Ecto neural progenitor cell (in vitro differentiated cells): ENCODE measurements at regions not wholly inside any gene's neighbourhood (a gene's known extent, or its start where the extent isn't known, plus 50 kb on each side); places are given as distances from the start of the nearest gene placed in this dataset.

Experiments used
- DNase-seq: peaks from one replicate; pipeline ENCODE4 v3.0.0-alpha.2; 2018; ENCODE audit warnings: low spot score

DNA sequence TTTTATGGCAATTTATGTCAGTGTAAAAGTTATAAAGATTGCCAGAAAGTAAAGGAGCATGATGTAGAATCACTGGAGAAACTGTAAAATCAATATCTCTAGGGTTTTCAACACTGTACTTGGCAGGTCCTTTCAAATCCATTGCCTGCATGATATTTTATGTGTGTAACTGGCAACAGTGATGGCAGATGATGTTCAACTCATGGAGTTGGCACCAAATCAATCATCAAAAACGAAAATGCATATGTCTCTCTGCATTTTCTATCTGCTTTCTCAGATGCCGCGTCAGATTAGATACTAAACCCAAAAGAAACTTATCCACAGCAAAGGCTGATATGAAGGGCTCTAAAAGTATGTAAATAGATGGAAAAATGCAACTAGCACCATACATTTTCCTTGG, 1395.5 kb upstream of the PIK3C3 start:
- DNase-seq = no peak

DNA sequence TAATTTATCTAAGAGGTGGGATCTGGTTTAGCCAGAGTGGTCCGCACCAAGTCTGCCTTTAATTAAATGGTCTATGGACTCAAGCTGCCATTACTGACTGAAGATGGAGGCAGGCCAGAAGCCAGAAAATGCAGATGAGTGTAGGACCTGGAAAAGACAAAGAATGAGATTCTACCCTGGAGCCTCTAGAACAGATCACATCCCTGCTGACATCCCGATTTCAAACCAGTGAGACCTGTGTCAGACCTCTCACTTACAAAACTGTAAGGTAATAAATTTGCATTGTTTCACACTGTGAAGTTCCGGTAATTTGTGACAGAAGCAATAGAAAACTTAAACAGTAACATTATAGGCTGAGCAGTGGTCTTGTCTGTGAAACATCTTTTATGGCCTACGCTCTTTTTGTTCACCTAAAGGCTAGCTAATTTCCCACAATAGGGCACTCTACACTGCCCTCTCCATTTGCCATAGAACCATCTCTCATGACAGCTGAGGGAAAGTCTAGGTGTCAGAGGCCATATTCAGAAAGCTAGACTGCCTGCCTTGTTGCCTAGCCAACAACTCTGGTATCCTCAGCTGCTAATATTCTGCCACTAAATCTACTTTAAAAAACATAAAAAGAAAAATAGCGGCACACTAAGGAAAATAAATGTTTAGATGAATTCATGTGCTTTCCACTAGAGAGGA, 1396.2 kb upstream of the PIK3C3 start:
- DNase-seq = no peak

DNA sequence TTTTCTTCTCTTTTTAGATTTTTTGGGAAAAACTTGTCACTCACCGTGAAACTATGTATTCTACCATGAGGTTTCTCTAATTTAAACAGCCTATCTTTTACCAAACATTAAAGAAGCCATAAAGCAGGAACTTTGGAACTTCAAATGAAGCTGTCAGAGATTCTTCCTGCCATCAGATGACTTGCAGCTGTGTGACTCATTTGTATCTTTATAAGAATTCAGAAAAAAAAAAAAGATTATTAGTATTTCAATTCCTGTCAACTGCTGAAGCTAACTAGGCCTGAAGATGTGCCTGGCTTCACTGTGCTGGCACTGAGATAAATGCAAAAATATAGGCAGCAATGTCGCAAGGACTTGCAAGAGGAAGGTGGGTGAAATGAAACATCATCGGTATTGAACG, 1399.1 kb upstream of the PIK3C3 start:
- no peak for DNase-seq

DNA sequence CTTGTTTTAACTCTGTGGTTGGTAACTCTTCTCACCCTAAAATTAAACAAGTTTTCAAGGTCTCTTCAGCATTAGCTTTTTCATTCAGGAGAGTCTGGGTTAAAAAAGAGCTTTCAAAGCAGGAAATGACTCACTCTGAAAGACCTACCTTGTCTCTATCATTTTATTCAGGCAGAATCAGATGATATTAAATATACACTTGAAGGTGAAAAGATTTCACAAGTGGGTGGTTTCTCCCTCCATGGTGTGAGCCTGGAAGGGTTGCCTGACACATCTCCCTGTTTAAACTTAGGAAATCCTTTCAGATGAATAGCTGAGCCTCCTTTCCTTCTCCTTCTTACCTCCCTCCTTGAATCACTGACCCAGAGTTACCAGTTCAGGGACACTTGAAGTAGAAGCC, 1402.0 kb upstream of the PIK3C3 start:
- DNase-seq = no peak

DNA sequence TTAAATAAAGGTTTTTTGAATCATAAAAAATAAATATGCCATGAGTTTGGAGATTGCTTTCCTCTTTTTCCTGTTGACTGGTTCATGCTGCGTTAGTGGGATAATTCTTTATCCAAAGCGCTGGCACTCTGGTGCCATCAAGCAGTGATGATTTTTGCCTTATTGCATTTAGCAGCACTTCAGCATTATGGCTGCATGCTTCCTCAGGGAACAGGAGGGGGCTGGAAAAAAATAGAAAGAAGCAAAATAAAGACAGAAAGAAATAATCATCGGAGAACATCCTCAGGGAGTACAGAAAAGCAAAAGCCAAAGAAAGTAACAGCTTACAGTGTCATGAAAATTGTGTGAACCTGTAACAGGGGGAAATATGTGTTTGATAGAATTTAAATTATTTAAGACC, 1408.2 kb upstream of the PIK3C3 start:
- DNase-seq = no peak

DNA sequence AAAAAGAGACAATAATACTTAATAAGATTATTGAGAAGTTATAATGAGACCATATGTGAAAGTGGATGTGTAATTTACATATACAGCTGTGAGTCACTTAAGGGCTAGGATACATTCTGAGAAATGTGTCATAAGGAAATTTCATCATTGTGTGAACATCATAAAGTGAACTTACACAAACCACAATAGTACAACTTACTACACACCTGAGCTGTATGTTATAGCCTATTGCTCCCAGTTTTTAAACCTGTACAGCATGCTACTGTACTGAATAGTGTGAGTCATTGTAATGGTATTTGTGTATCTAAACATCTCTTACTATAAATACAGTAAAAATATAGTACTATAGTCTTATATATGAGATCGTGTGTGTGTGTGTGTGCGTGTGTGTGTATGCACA, 1420.3 kb upstream of the PIK3C3 start:
- DNase-seq = no peak

DNA sequence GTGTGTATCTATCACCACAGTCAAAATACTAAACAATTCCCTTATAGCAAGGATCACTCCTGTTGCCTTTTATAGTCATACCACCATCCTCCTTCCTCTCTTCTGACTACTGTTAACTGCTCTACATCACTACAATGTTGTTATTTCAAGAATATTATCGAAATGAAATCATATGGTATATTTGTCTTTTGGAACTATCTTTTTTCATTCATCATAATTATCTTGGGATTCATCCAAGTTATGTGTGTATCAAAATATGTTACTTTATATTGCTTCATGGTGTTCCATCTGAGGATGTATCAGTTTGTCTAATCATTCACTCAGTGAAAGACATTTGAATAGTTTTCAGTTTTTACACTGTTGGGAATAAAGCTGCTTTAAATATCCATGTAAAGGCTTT, 1423.0 kb upstream of the PIK3C3 start:
- DNase-seq = no peak

DNA sequence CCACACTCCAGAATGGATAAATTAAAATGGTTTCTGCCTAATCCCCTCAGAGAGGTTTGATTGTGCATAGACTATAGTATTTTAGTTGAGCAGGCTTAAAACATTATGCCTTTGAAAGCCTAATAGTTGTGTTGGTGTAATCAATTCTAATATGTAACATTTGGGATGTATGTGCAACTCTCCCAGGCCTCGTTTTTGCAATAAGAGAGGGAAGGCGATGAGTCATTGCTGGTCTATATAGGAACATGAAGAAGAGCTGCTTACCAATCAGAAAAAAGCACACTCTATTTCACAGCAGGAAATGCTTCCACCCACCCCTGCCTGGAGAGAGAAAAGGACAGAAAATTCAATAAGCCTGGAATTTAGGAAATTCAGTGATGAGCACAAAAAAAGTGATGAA, 1424.0 kb upstream of the PIK3C3 start:
- DNase-seq = no peak

DNA sequence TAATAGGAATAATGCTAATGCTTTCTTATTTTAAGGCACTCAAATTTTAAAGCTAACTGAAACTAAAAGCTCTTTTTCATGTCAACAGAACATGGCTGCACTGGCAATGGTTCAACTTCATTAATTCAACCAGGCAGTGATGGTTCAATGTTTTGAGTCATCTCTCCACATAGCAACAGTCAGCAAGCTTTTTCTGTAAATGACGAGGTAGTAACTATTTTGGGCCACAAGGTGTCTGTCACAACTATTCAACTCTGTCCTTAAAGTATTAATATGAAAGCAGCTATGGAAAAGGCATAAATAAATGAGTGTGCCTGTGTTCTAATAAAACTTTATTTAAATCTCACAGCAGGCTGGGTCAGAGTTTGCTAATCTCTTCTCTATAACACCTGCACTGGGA, 1425.6 kb upstream of the PIK3C3 start:
- no peak for DNase-seq

DNA sequence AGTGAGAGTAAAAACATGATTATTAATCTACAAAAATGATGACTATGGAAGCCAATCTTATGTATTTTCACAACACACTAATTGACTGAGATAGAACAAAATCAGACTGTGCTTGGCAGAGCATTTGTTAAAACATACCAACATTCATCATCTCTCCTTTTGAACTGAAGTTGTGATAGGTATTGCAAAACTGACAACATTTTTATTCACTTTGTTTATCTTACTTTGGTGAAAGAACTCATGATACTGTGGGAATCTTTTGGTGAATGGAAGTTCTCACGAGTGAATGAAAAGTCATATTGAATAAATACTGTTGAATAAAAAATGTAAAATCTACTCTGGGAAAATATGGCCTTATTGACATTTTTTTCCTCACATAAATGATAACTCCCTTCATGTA, 1430.2 kb upstream of the PIK3C3 start:
- no peak for DNase-seq

DNA sequence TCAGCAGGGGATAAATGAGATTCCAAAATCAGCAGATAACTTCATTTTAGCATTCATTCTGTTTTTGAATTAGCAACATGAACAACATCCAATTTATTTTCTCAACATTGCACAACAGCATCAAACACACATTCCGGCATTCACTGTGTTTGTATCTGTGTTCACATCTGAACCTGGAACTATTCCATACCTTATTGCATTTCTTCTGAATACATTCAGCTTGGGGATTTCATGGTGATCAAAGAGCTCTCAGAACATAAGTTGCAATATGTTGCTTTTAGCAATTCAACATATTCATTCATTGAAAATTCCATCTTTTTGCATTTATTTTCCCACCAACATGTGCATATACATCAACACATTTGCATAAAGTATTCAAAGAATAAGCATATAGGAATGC, 1431.7 kb upstream of the PIK3C3 start:
- no peak for DNase-seq

DNA sequence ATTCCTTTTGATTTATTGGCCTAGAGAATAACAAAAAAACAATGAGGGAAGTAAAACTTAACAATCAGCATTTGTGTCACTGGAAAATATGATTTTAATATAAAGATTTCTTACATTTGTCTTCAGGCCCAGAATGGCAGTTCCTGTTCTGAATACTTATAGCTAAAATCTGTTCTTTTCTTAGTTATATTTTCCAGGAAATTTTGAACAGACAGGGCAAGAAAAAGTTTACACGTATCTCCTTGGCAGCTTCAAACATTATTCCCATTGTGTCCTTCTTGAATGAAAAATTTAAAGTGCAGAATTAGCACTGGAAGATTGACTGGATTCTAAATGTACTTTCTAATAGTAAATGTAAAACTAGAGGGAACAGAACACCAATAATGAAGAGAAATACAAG, 1454.0 kb upstream of the PIK3C3 start:
- no peak for DNase-seq

DNA sequence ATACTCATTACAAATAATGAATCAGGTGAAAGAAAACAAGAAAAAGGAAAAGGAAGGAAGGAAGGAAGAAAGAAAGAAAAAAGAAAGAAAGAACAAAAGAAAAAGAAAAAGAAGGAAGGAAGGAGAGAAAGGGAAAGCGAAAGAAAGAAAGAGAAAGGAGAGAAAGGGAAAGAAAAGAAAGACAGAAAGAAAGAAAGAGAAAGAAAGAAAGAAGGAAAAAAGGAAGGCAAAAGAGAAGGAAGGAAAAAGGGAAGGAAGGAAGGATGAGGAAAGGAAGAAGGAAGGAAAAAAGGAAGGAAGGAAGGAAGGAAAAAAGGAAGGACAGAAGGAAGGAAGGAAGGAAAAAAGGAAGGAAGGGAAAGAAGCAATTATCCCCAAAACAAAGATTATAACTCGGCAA, 1460.4 kb upstream of the PIK3C3 start:
- no peak for DNase-seq

DNA sequence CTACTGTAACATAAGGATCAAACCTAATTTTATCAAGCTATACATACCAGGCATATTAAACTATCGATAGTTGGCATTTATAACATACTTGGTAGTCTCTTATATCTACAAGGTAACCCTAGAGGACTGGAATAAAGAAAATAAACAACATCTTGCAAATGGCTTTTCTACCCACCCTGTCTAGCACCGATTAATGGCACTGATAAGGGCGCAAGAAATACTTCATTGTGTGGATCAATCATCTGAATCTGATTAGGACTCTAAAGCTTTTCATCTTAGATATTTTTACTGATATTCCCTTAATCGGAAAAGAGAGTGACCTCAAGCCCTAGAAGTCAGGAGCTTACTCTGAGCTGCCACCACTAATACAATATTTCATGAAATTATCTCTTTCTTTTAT, 1461.7 kb upstream of the PIK3C3 start:
- no peak for DNase-seq

DNA sequence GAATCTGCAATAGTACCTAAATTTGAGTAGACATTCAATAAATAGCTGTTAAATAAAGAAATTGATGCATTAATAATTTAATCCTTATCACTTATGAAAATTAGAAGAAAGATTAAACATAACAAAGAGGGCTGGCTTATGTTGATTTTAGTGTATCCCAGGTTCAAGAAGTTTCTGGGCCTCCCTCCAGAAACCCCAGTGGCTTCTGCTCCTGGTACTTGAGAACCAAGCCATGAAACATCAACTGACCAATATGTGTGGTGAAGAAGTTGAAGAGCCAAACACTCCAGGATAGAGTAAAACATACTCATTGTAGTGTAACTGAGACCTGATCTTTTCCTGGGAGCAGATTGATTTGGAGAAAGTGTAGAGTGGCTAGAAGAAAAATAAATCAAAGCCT, 1465.7 kb upstream of the PIK3C3 start:
- no peak for DNase-seq

DNA sequence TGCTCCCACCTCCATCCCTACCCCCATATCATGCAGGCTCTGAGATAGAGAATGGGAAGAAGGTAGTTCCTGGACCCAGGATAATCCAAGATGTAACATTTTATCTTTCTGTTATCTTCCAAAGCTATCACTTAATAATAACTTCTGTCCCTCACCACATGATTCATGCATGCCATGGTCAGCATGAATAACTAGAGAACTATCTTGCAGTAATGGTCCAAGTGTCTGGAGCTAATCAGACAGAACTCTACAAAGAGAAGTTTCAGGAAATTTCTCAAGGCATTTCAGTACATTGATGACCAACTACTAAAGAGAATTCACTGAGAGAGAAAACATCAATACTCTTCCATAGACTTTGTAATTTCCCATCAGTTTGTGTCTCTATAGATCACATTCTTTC, 1469.7 kb upstream of the PIK3C3 start:
- DNase-seq = no peak

DNA sequence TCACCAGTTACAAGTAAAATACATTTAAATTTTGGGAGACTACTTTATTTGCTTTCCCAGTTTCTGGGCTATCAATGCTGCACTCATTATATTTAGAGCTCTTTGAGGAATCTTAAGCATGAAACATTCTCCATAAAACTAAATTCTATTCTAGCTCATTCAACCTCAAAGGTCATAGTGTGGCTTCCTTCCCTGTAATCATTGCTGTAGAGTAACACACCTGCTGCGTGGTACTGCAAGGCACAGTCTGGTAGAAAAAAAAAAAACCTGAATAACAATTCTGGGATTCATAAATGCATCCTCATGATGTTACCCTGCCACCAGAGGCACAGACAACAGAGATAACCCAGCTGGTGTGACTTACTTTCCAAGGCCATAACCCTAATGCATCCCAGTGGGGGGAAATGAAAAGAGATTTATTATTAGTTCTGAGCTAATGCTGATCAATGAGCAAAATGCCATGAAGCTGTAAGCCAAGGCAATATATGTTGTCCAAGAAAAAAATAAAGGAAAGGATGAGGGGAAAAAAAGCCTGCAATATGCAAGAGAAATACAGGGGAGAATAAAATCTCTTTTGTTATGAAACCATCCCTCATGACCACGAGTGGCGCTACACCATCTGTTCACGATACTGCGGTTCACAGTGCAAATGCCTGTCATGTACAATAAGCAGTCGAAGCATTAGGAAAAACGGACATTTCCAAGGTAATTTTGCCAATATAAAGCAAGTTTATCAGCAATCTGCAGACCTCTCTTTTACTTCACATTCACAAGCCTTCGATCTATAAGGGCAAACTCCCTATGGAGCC, 1481.6 kb upstream of the PIK3C3 start:
- no peak for DNase-seq

DNA sequence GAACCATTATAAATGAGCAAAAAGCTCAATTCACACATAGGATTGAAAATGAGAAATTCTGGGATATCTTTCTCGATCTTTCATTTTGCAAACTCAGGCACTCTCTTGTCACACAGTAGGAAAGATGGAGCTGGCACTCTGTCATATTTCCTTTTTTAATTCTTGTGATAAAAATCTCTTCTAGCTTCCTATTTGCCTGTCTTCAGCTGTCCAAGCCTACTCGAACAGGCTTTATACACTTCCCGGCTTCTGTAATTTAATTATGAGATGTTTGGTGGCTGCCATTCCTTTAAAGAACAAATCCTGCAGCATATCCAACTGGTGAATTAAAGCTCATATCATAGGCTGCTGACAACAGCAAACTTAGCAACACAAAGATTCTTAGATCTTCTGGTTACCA, 1484.3 kb upstream of the PIK3C3 start:
- no peak for DNase-seq

DNA sequence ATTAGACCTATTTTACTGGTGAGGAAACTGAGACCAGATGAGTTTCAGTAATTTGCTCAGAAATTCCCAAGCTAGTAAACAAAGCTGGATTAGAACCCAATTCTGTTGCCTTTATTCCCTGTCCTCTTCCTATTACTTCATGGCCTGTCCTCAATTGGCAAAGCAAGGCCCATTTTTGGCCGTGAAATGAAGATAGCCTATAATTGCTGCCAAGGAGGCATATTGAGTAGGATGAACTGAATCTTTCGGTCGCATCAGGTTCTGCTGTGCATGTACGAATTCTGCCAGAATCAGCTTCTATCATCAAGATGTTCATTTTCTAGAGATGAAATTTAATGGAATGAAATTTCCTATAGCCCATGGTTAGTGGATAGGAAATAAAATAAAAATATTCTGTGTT, 1485.2 kb upstream of the PIK3C3 start:
- DNase-seq = no peak

DNA sequence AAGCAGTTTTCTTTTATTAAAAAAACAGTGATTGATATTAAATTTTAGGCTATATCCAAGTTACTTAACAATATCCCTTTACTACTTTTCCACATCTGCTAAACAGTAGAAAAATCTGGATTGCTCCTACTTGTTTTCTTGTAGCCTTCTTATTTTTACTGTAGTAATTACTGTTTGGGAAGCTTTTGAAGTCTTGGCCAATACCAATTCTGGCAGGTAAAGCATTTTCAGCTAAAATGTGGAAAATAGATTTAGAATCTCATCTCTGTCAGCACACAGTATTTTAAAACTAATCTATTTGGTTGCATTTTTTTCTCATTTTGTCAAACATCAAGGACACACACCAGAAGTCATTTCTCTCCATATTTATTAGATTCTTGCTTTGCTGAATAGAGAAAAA, 1485.7 kb upstream of the PIK3C3 start:
- DNase-seq = no peak

DNA sequence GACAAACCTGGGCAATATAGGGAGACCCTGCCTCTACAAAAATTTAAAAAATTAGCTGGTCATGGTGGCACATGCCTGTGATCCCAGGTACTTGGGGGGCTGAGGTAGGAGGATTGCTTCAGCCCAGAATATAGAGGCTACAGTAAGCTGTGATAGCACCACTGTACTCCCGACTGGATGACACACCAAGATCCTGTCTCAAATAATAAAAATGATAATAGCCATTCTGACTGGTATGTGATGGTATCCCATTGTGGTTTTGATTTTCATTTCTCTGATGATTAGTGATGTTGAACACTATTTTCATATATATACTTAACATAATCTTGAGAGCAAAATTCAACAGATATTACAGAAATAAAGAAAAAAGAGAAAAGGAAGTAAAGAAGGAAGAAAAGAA, 1491.0 kb upstream of the PIK3C3 start:
- no peak for DNase-seq

DNA sequence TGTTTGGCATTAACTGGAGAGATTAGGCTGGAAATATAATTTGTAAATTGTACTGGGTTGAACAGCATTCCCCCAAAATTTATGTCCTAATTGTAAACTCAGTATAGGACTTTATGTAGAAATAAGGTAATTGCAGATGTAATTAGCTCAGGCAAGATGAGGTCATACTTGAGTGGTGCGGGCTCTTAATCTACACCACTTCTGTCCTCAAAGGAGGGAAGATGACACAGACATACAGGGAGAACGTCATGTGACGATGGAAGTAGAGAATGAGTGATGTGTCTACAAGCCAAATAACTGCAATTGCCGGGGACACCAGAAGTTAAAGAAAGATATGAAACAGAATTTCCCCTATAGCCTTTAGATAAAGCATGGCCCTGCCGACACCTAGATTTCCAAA, 1501.1 kb upstream of the PIK3C3 start:
- no peak for DNase-seq

DNA sequence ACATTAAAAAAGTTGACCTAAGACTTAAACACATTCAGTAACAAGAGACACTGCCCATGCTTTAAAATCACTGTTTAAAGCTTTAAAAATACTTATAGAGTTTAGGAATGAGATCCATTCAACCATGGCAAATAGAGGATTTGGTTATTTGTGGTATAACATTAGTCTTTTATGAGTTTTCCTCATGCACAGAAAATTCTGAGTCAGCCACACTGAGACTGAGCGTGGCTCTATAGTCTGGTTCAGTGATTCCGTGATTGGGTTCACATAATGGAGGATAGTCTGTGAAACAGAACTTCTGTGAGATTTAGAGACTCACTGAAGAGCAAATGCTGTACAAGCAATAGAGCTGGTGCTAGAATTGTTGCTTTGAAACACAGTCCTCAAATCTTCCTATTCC, 1502.4 kb upstream of the PIK3C3 start:
- DNase-seq = no peak

DNA sequence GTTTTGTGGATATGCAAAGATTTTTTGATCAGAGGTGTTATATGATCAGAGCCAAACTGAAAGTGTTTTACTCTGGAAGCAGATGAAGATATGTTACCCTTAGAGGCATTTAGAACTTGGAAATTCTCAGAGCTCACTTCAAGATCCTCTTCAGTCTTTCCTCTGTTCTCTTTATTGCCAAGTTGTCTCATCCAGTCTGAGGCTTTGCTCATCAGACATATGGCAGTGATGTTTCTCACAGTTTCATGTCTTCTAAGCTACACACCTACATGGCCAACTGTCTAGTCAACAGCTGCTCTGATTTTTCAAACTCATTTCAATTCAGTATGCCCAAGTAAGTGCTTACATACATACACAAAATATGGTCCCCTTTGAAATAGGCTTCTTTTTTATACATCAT, 1504.3 kb upstream of the PIK3C3 start:
- no peak for DNase-seq
